Tibial artery (tissue), 4 donors: ENCODE measurements at regions not wholly inside any gene's neighbourhood (a gene's known extent, or its start where the extent isn't known, plus 50 kb on each side); places are given as distances from the start of the nearest gene placed in this dataset.
"Not testable (repeated sequence)": the region's sequence is repeated elsewhere in the genome, so short reads cannot be mapped to it uniquely, and the experiment has no call there.

Experiments
- DNase-seq, 2 donors: peaks; one replicate each; pipeline ENCODE4 v3.0.0-alpha.2; 2019
- H3K27ac ChIP-seq, 2 donors: fragments of 200-600 bp; sonication (generic) in 1 of 2; 1 replicate in 1 of 2; 2 replicates in 1 of 2; pipeline ENCODE4 v1.5.1; 2018 to 2019; ENCODE audit warnings: mild to moderate bottlenecking in 1 of 2
- H3K27me3 ChIP-seq, 2 donors: fragments of 200-600 bp; sonication (generic) in 1 of 2; one replicate each; pipeline versions ENCODE4 v1.5.1 to v1.6.0; 2016 to 2019
- H3K36me3 ChIP-seq, 3 donors: fragments of 200-600 bp; sonication (generic) in 2 of 3; one replicate each; pipeline ENCODE4 v1.5.1; 2016 to 2019; ENCODE audit warnings: mild to moderate bottlenecking in 2 of 3
- H3K4me1 ChIP-seq, 4 donors: fragments of 200-600 bp; sonication (generic) in 2 of 4; 1 replicate in 3 of 4; 2 replicates in 1 of 4; pipeline ENCODE4 v1.5.1; 2016 to 2019
- H3K4me3 ChIP-seq, 2 donors: fragments of 200-600 bp; sonication (generic) in 1 of 2; 1 replicate in 1 of 2; 2 replicates in 1 of 2; pipeline ENCODE4 v1.5.1; 2018 to 2019; ENCODE audit warnings: mild to moderate bottlenecking in 2 of 2
- H3K9me3 ChIP-seq, 3 donors: fragments of 200-600 bp; sonication (generic) in 1 of 3; one replicate each; pipeline ENCODE4 v1.5.1; 2016 to 2019
- CTCF ChIP-seq, 2 experiments: fragments of 200-600 bp in 1 of 2; fragments of 450-650 bp in 1 of 2; IDR thresholded peaks; one replicate each; pipeline ENCODE4 v1.5.1; 2017 to 2019; ENCODE audit warnings: antibody characterized with exemption in 2 of 2, mild to moderate bottlenecking in 1 of 2, moderate library complexity in 1 of 2
- intact Hi-C: fragments of 100-400 bp; cut with DNase I; formaldehyde crosslinking; loops from one replicate; pipeline ENCODE4 v1.15.0; 2023; ENCODE audit warnings: low total_unique reads

- no peak overlapping the region for H3K4me3 ChIP-seq
- intact Hi-C loops = no loop called here
- TF ChIP-seq CTCF (IDR thresholded peaks at IDR 0.05) = no peak
- no peaks in the 10 kb centered on the region for H3K36me3 ChIP-seq
- H3K9me3 ChIP-seq = no peaks in the 10 kb centered on the region
- no peak for DNase-seq
- no peaks in the 10 kb centered on the region for H3K27me3 ChIP-seq
- H3K4me1 ChIP-seq = no peaks in the 10 kb centered on the region
- no peak overlapping the region for H3K27ac ChIP-seq
Observed at GRCh38 chr2:116769514-116769913, 1045.0 kb upstream of the DDX18 start.

- Histone ChIP-seq H3K9me3 (no peaks in the 10 kb centered on the region), H3K4me1 (no peaks in the 10 kb centered on the region), H3K4me3 (no peak overlapping the region), H3K36me3 (no peaks in the 10 kb centered on the region), H3K27ac (no peak overlapping the region), H3K27me3 (no peaks in the 10 kb centered on the region)
- DNase-seq = no peak
- TF ChIP-seq CTCF (IDR thresholded peaks at IDR 0.05) = no peak
- intact Hi-C loops = no loop called here
Observed at GRCh38 chr2:116776556-116776955, 1037.9 kb upstream of the DDX18 start.

GRCh38 chr2:116787848-116788247 lies 1026.6 kb upstream of the DDX18 start:
- TF ChIP-seq CTCF (IDR thresholded peaks at IDR 0.05) = no peak
- Histone ChIP-seq H3K4me3 (no peak overlapping the region), H3K9me3 (no peaks in the 10 kb centered on the region), H3K27me3 (no peaks in the 10 kb centered on the region), H3K36me3 (no peaks in the 10 kb centered on the region), H3K27ac (no peak overlapping the region), H3K4me1 (no peaks in the 10 kb centered on the region)
- intact Hi-C loops = no loop called here
- no peak for DNase-seq

- TF ChIP-seq CTCF (IDR thresholded peaks at IDR 0.05) = no peak
- Histone ChIP-seq H3K27ac (no peak overlapping the region), H3K4me1 (no peaks in the 10 kb centered on the region), H3K27me3 (no peaks in the 10 kb centered on the region), H3K36me3 (no peaks in the 10 kb centered on the region), H3K9me3 (peaks cover 0 to 14% (median 0%) of the 10 kb centered on the region in 3 donors), H3K4me3 (no peak overlapping the region)
- no peak for DNase-seq
- intact Hi-C loops = no loop called here
Observed at GRCh38 chr2:116802671-116803070, 1011.8 kb upstream of the DDX18 start.

GRCh38 chr2:116804901-116805300 lies 1009.6 kb upstream of the DDX18 start:
- H3K4me1 ChIP-seq = no peaks in the 10 kb centered on the region
- H3K36me3 ChIP-seq = no peaks in the 10 kb centered on the region
- H3K4me3 ChIP-seq = no peak overlapping the region
- H3K27me3 ChIP-seq = no peaks in the 10 kb centered on the region
- no peak for DNase-seq
- TF ChIP-seq CTCF (IDR thresholded peaks at IDR 0.05) = no peak
- no peak overlapping the region for H3K27ac ChIP-seq
- peaks cover 0 to 14% (median 0%) of the 10 kb centered on the region in 3 donors for H3K9me3 ChIP-seq
- intact Hi-C loops = no loop called here

GRCh38 chr2:116806505-116806904 lies 1008.0 kb upstream of the DDX18 start:
- H3K4me1 ChIP-seq, DNase-seq, H3K27ac ChIP-seq, H3K27me3 ChIP-seq, intact Hi-C loops, H3K4me3 ChIP-seq, H3K36me3 ChIP-seq: not testable (repeated sequence)
- H3K9me3 ChIP-seq = peaks cover 0 to 14% (median 0%) of the 10 kb centered on the region in 3 donors
